GM18517 (cell line): ENCODE measurements at regions not wholly inside any gene's neighbourhood (a gene's known extent, or its start where the extent isn't known, plus 50 kb on each side); places are given as distances from the start of the nearest gene placed in this dataset.

Experiments used
- ATAC-seq: cut with Tn5 transposase; IDR thresholded peaks from one replicate; pipeline ENCODE4 v1.9.1; 2021; ENCODE audit warnings: mild to moderate bottlenecking, moderate library complexity; ENCODE audit not compliant: unreplicated experiment

GRCh38 chr3:59424268-59425010, 374.6 kb upstream of the CFAP20DC start:
- ATAC-seq = no peak

DNA sequence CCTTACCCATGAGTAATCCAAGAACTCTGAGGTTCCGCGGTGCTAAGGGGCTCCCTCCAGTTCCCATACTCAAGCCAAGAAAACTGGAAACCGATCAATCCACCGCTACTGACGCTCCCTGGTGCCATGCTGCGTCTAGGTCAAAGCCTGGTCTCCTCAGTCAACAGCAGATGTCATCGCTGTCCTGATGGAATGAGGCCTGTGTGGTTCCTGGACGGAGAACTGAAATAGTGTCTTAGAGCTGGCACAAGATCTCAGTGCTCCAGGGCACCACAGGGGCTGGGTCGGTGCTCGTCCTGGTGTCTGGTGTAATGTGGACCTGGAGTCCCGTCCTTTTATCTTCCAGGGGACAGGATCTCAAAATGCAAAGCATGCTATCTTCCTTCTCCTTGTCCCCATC, 373.9 kb upstream of the CFAP20DC start:
- no peak for ATAC-seq

DNA sequence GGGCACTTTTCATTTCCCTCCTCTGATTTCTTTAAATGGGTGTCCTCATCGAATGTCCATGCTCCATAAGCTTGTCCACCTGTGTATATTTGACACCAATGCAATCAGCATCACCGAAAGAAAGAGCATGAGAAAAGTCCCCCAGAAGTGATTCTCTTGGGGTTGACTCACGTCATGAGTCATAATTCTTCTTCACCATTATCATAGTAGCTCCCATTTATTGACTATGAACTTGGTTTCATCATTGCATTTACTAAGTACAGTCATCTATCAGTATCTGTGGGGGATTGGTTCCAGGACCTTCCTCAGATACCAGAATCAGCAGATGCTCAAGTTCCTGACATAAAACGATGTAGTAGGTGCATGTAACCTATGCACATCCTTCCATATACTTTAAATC, 372.5 kb upstream of the CFAP20DC start:
- no peak for ATAC-seq

GRCh38 chr3:59418836-59419235, 369.0 kb upstream of the CFAP20DC start:
- ATAC-seq = no peak

GRCh38 chr3:59412516-59412915, 362.7 kb upstream of the CFAP20DC start:
- no peak for ATAC-seq

DNA sequence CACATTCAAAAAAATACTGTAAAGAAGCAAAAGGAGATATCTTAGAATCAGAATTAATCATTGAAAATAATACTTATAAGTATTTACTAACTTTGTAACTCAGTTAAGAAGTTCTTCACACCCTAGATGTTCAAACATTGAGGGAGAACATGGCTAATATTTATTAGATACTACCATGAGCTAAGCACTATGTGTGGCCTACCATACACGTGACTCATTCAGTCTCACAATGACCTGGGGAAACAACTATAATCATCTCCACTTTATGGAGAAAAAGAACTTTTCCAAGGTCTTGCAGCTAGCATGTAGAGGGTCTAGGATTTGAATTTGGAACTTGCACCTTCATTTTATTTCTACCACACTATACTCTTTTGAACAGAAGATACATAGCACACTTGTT, 361.9 kb upstream of the CFAP20DC start:
- no peak for ATAC-seq

- ATAC-seq = no peak
Measured at GRCh38 chr3:59411186-59411585, 361.4 kb upstream of the CFAP20DC start.

GRCh38 chr3:59408047-59408624, 358.3 kb upstream of the CFAP20DC start:
- ATAC-seq = peak; percentile 65

- ATAC-seq = no peak
Measured at GRCh38 chr3:59407425-59407824, 357.6 kb upstream of the CFAP20DC start.

DNA sequence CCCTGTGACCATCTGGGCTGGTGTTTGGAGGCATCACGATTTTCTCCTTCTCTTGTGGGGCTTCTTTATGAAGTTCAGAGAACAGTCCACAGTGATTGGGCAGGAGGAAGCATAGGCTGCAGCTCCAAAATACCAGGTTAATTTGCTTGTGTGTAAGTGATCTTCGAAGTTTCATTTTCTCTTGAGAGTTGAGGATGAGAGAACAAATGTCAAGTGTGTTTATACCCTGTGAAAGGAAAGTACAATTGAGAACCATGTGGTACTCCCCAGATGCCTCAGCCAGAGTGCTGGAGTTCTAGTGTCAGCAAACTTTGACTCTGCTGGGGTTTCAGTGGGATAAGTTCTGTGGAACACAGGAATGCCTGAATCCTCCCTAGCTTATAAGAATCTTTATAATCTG, 357.1 kb upstream of the CFAP20DC start:
- peak; percentile 94 for ATAC-seq

GRCh38 chr3:59404851-59405250, 355.0 kb upstream of the CFAP20DC start:
- ATAC-seq = no peak

- ATAC-seq = no peak
Measured at GRCh38 chr3:59404064-59404463, 354.2 kb upstream of the CFAP20DC start.

DNA sequence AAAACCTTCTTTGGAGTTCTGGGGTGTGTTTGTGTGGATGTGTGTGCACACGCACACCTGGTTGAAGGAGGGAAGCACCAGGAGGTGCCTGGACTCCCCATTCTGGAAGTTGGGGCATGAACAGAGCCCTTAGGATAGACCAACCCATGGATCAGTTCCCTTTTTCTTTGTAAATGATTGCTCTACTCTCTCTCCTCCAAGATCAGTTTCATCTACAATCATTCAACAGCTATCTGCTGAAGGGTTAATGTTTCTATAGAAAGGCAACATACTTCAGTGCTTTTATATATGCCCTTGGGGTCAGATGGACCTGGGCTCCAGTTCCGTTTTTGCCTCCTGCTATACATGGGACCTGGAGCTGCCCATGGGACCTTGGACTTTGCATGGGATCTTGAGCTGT, 352.1 kb upstream of the CFAP20DC start:
- ATAC-seq = no peak

GRCh38 chr3:59392116-59392515, 342.3 kb upstream of the CFAP20DC start:
- ATAC-seq = no peak

DNA sequence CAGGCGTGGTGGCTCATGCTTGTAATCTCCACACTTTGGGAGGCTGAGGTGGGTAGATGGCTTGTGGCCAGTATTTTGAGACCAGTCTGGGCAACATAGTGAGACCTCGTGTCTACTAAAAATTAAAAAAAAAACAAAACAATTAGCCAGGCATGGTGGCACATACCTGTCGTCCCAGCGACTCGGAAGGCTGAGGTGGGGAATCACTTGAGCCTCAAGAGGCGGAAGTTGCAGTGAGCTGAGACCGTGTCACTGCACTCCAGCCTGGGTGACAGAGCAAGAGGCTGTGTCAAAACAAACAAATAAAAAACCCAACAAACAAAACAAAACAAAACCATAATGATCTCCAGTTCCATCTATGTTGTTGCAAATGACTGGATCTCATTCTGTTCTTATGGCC, 341.3 kb upstream of the CFAP20DC start:
- no peak for ATAC-seq

DNA sequence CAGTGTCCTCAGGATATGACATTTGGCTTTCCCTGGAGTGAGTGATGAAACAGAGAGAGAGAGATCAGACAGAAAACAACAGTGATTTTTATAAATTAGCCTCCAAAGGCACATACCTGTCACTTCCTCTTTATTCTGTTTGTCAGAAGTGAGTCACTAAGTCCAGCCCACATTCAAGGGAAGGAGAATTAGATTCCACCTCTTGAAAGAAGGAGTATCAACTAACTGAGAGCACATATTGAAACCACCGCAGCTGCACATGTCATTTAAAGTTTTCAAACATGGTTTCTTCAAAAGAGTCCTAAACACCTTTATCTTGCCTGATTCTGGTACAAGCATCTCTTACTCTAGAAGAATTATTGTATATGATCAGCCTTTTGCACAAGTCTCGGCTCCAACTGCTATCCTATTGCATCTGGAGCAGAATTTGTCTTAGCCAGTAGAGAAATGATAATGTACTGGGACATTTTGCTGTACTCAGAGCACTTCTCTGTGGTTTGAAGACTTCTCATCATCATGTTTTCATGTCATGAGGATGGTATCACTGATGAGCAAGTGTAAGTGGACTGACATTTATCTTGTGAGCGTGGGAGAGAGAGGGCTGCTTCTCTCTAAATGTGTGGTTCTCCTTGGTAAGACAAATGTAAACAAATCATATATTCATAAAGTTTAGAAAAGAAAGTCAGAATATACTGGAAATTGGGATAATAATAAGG, 338.9 kb upstream of the CFAP20DC start:
- ATAC-seq = peak; percentile 43

- peak; percentile 78 for ATAC-seq
Measured at GRCh38 chr3:59386165-59386564, 336.3 kb upstream of the CFAP20DC start.

DNA sequence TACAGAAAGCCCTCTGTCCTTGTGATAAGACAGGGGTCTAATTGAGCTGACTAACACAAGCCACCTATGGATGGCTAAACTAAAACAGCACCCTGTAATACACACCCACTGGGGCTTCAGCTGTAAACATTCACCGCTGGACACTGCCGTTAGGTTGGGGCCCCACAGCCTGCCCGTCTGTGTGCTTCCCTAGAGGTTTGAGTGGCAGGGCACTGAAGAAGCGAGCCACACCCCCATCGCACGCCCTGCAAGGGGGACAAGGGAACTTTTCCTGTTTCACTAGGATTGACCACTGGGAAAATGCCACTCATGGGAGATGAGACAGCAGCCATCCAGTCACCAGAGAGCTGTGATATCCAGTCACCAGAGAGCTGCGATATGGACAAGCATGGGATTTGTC, 335.7 kb upstream of the CFAP20DC start:
- ATAC-seq = no peak

- ATAC-seq = peak; percentile 69
Measured at GRCh38 chr3:59381282-59381681, 331.5 kb upstream of the CFAP20DC start.

DNA sequence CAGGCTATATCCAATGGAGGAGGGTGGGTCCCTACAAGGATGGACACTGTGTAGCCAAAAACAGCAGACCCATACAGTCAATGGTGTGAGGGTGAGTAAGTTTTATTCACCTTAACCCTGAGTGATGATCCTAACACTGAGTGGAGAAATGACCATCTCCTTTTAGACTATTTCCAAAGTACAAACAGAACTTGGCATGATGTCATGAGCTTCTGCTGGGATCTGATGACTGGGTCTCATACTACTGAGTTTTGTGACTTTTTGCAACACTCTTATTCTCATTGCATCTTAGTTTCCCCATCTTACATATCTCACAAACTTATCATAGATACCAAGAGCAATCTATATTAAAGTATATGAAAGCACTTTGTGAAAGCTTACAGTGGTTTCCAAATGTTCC, 330.3 kb upstream of the CFAP20DC start:
- no peak for ATAC-seq

- peak; percentile 100 for ATAC-seq
Measured at GRCh38 chr3:59374818-59375211, 325.0 kb upstream of the CFAP20DC start.
